Left ventricle myocardium inferior (tissue), 1 donor: ENCODE measurements at regions not wholly inside any gene's neighbourhood (a gene's known extent, or its start where the extent isn't known, plus 50 kb on each side); places are given as distances from the start of the nearest gene placed in this dataset.

Source experiments
- DNase-seq: peaks from one replicate; pipeline ENCODE4 v3.0.0-alpha.2; 2020
- H3K27ac ChIP-seq: fragments of 200-600 bp; replicated peaks from 2 replicates; pipeline ENCODE4 v1.8.0; 2021
- H3K27me3 ChIP-seq: fragments of 200-600 bp; 2 replicates; pipeline ENCODE4 v1.8.0; 2021; ENCODE audit warnings: low read depth
- H3K36me3 ChIP-seq: fragments of 200-600 bp; 2 replicates; pipeline ENCODE4 v1.8.0; 2021
- H3K4me1 ChIP-seq: fragments of 200-600 bp; 2 replicates; pipeline ENCODE4 v1.8.0; 2021
- H3K4me3 ChIP-seq: fragments of 200-600 bp; 2 replicates; pipeline ENCODE4 v1.8.0; 2021; ENCODE audit warnings: mild to moderate bottlenecking, moderate library complexity
- H3K9me3 ChIP-seq: fragments of 200-600 bp; replicated peaks from 2 replicates; pipeline ENCODE4 v1.8.0; 2021
- CTCF ChIP-seq: fragments of 200-600 bp; IDR thresholded peaks from 2 replicates; pipeline ENCODE4 v1.8.0; 2021; ENCODE audit warnings: antibody characterized with exemption, mild to moderate bottlenecking, borderline replicate concordance
- intact Hi-C: fragments of 100-400 bp; cut with micrococcal nuclease; formaldehyde crosslinking; loops from one replicate; pipeline ENCODE4 v1.11.0; 2022
- donor health status: DM: no; HTN: yes; CAD: no; lungs with severe emphysema.

GRCh38 chrX:39372115-39372514 lies 570.9 kb downstream of the MID1IP1 start:
- Histone ChIP-seq H3K36me3 (no peaks in the 10 kb centered on the region), H3K27me3 (no peaks in the 10 kb centered on the region), H3K4me3 (no peak overlapping the region), H3K27ac (no peak overlapping the region), H3K9me3 (no peaks in the 10 kb centered on the region), H3K4me1 (no peaks in the 10 kb centered on the region)
- no peak for TF ChIP-seq CTCF
- DNase-seq, result no peak
- intact Hi-C loops, result no loop called here

GRCh38 chrX:39377157-39377556 lies 575.9 kb downstream of the MID1IP1 start:
- Histone ChIP-seq H3K4me3 (no peak overlapping the region), H3K27me3 (no peaks in the 10 kb centered on the region), H3K9me3 (no peaks in the 10 kb centered on the region), H3K4me1 (no peaks in the 10 kb centered on the region), H3K36me3 (no peaks in the 10 kb centered on the region), H3K27ac (no peak overlapping the region)
- no peak for TF ChIP-seq CTCF
- intact Hi-C loops, result no loop called here
- no peak for DNase-seq

GRCh38 chrX:39377773-39378172 lies 576.5 kb downstream of the MID1IP1 start:
- Histone ChIP-seq H3K36me3 (no peaks in the 10 kb centered on the region), H3K9me3 (no peaks in the 10 kb centered on the region), H3K27me3 (no peaks in the 10 kb centered on the region), H3K4me1 (no peaks in the 10 kb centered on the region), H3K4me3 (no peak overlapping the region), H3K27ac (no peak overlapping the region)
- intact Hi-C loops, result no loop called here
- TF ChIP-seq CTCF, result no peak
- no peak for DNase-seq

- H3K4me1 ChIP-seq, result no peaks in the 10 kb centered on the region
- H3K36me3 ChIP-seq, result no peaks in the 10 kb centered on the region
- intact Hi-C loops, result no loop called here
- H3K27me3 ChIP-seq, result no peaks in the 10 kb centered on the region
- no peak for DNase-seq
- no peak overlapping the region for H3K27ac ChIP-seq
- no peak overlapping the region for H3K4me3 ChIP-seq
- no peaks in the 10 kb centered on the region for H3K9me3 ChIP-seq
- TF ChIP-seq CTCF, result no peak
These were observed 580.2 kb downstream of the MID1IP1 start for GRCh38 chrX:39381422-39381821.

- Histone ChIP-seq H3K9me3 (no peaks in the 10 kb centered on the region), H3K36me3 (no peaks in the 10 kb centered on the region), H3K4me1 (no peaks in the 10 kb centered on the region), H3K27me3 (no peaks in the 10 kb centered on the region), H3K4me3 (no peak overlapping the region), H3K27ac (no peak overlapping the region)
- intact Hi-C loops, result no loop called here
- no peak for DNase-seq
- TF ChIP-seq CTCF, result no peak
These were observed 583.7 kb downstream of the MID1IP1 start for GRCh38 chrX:39384996-39385395.

- no peaks in the 10 kb centered on the region for H3K4me1 ChIP-seq
- no peak overlapping the region for H3K4me3 ChIP-seq
- no peaks in the 10 kb centered on the region for H3K27me3 ChIP-seq
- TF ChIP-seq CTCF, result no peak
- no peak for DNase-seq
- H3K9me3 ChIP-seq, result no peaks in the 10 kb centered on the region
- H3K36me3 ChIP-seq, result no peaks in the 10 kb centered on the region
- H3K27ac ChIP-seq, result no peak overlapping the region
- intact Hi-C loops, result no loop called here
These were observed 587.5 kb downstream of the MID1IP1 start for GRCh38 chrX:39388730-39389129.
